ENCODE measurements at regions not wholly inside any gene's neighbourhood (a gene's known extent, or its start where the extent isn't known, plus 50 kb on each side); places are given as distances from the start of the nearest gene placed in this dataset.

GRCh38 chr7:149644754-149645153 lies 128.6 kb downstream of the ZNF467 start:
- Histone ChIP-seq H3K9me3 (ENCODE audit: control extremely low read depth in 1 of 3, control insufficient read depth in 2 of 3, insufficient read depth in 1 of 3, low read length in 2 of 3) (no peaks in the 10 kb centered on the region), H3K4me3 (ENCODE audit: control extremely low read depth in 1 of 5, extremely low read depth in 1 of 5, insufficient read depth in 1 of 5, low read depth in 2 of 5, low read length in 4 of 5) (no peak overlapping the region), H3K4me2 (replicated peaks; ENCODE audit: low read depth, low read length, poor library complexity, severe bottlenecking) (no peak overlapping the region), H3K27ac (ENCODE audit: low read length in 2 of 2) (no peak overlapping the region), H3K4me1 (ENCODE audit: control insufficient read depth in 2 of 2, insufficient read depth in 2 of 2, low read length in 2 of 2) (no peaks in the 10 kb centered on the region), H4K20me1 (ENCODE audit: control insufficient read depth, insufficient read depth, low read length, poor library complexity, severe bottlenecking) (no peaks in the 10 kb centered on the region), H3K9ac (ENCODE audit: low read length) (no peak overlapping the region), H3K36me3 (replicated peaks in 1 of 2; ENCODE audit: control extremely low read depth in 1 of 2, control insufficient read depth in 1 of 2, extremely low read depth in 1 of 2, insufficient read depth in 2 of 2, low read length in 1 of 2) (no peaks in the 10 kb centered on the region), H3K79me2 (ENCODE audit: control insufficient read depth, insufficient read depth, low read length) (no peaks in the 10 kb centered on the region), H3K27me3 (replicated peaks in 1 of 4; ENCODE audit: control extremely low read depth in 1 of 4, control insufficient read depth in 3 of 4, insufficient read depth in 4 of 4, low read length in 3 of 4) (no peaks in the 10 kb centered on the region), H2AFZ (ENCODE audit: insufficient read depth, low read depth, low read length, poor library complexity, severe bottlenecking) (no peak overlapping the region)
- H3K27ac Mint-ChIP-seq = no peak overlapping the region
- no peak for TF ChIP-seq EZH2 (IDR thresholded peaks at IDR 0.05; ENCODE audit: borderline replicate concordance, insufficient read depth, low read depth, low read length, poor library complexity, severe bottlenecking)
- TF ChIP-seq CTCF (IDR thresholded peaks at IDR 0.05) = no peak
- no peak for DNase-seq
- 93% methylated on average over 4 of the region's 4 CpGs for WGBS (ENCODE audit: insufficient coverage)
- H3K4me3 Mint-ChIP-seq = no peak overlapping the region
- H3K27me3 Mint-ChIP-seq = peaks cover 30% of the 10 kb centered on the region
- no peaks in the 10 kb centered on the region for H3K9me3 Mint-ChIP-seq (ENCODE audit: insufficient read depth)
- ChIA-PET POLR2A (interaction anchor here (0.5 kb wide), 1 partner anchor 8 kb away, joined by 3 read pairs; no protein-coding TSS in a partner anchor), CTCF (interaction anchor here (0.9 kb wide), 1 partner anchor 19 kb away, joined by 3 read pairs; no protein-coding TSS in a partner anchor)
- intact Hi-C loops (cut with micrococcal nuclease) = no loop called here
- H3K4me1 Mint-ChIP-seq = no peaks in the 10 kb centered on the region
- no peak for ATAC-seq (ENCODE audit: low read depth)

- Histone ChIP-seq H3K27ac (ENCODE audit: low read length in 2 of 2) (no peak overlapping the region), H4K20me1 (ENCODE audit: control insufficient read depth, insufficient read depth, low read length, poor library complexity, severe bottlenecking) (no peaks in the 10 kb centered on the region), H2AFZ (ENCODE audit: insufficient read depth, low read depth, low read length, poor library complexity, severe bottlenecking) (no peak overlapping the region), H3K27me3 (replicated peaks in 1 of 4; ENCODE audit: control extremely low read depth in 1 of 4, control insufficient read depth in 3 of 4, insufficient read depth in 4 of 4, low read length in 3 of 4) (peaks cover 0 to 6% (median 0%) of the 10 kb centered on the region in 4 experiments), H3K36me3 (replicated peaks in 1 of 2; ENCODE audit: control extremely low read depth in 1 of 2, control insufficient read depth in 1 of 2, extremely low read depth in 1 of 2, insufficient read depth in 2 of 2, low read length in 1 of 2) (no peaks in the 10 kb centered on the region), H3K4me2 (replicated peaks; ENCODE audit: low read depth, low read length, poor library complexity, severe bottlenecking) (no peak overlapping the region), H3K4me3 (ENCODE audit: control extremely low read depth in 1 of 5, extremely low read depth in 1 of 5, insufficient read depth in 1 of 5, low read depth in 2 of 5, low read length in 4 of 5) (no peak overlapping the region), H3K79me2 (ENCODE audit: control insufficient read depth, insufficient read depth, low read length) (no peaks in the 10 kb centered on the region), H3K9ac (ENCODE audit: low read length) (no peak overlapping the region), H3K4me1 (ENCODE audit: control insufficient read depth in 2 of 2, insufficient read depth in 2 of 2, low read length in 2 of 2) (no peaks in the 10 kb centered on the region), H3K9me3 (ENCODE audit: control extremely low read depth in 1 of 3, control insufficient read depth in 2 of 3, insufficient read depth in 1 of 3, low read length in 2 of 3) (no peaks in the 10 kb centered on the region)
- WGBS (ENCODE audit: insufficient coverage) = 100% methylated on average over 1 of the region's 5 CpGs
- ATAC-seq (ENCODE audit: low read depth) (no peak), DNase-seq (no peak)
- intact Hi-C loops (cut with micrococcal nuclease) = no loop called here
- H3K4me3 Mint-ChIP-seq = no peak overlapping the region
- peaks cover 23% of the 10 kb centered on the region for H3K27me3 Mint-ChIP-seq
- no peaks in the 10 kb centered on the region for H3K9me3 Mint-ChIP-seq (ENCODE audit: insufficient read depth)
- no peak for TF ChIP-seq CTCF (IDR thresholded peaks at IDR 0.05)
- TF ChIP-seq EZH2 (IDR thresholded peaks at IDR 0.05; ENCODE audit: borderline replicate concordance, insufficient read depth, low read depth, low read length, poor library complexity, severe bottlenecking) = no peak
- H3K4me1 Mint-ChIP-seq = no peaks in the 10 kb centered on the region
- CTCF ChIA-PET = interaction anchor here (0.5 kb wide), 1 partner anchor 16 kb away, joined by 3 read pairs; no protein-coding TSS in a partner anchor
- POLR2A ChIA-PET = no interaction called here
- H3K27ac Mint-ChIP-seq = no peak overlapping the region
Measured at GRCh38 chr7:149642589-149642988, 130.8 kb downstream of the ZNF467 start.
